Liver (tissue), 8 donors: ENCODE measurements at regions not wholly inside any gene's neighbourhood (a gene's known extent, or its start where the extent isn't known, plus 50 kb on each side); places are given as distances from the start of the nearest gene placed in this dataset.

ENCODE experiments used
- DNase-seq: peaks from one replicate; pipeline ENCODE4 v3.0.0-alpha.2; 2017; ENCODE audit warnings: low spot score
- H3K27ac ChIP-seq, 2 donors: one replicate each; pipeline ENCODE4 v1.7.0; 2013; ENCODE audit warnings: inconsistent platforms in 2 of 2, low read length in 2 of 2, control low read depth in 1 of 2, low read depth in 1 of 2, mild to moderate bottlenecking in 1 of 2
- H3K27me3 ChIP-seq, 4 donors: one replicate each; pipeline versions ENCODE4 v1.6.1 to v1.7.0; 2013; ENCODE audit warnings: low read length in 3 of 4, inconsistent platforms in 1 of 4, mild to moderate bottlenecking in 1 of 4, moderate library complexity in 1 of 4; ENCODE audit not compliant: control insufficient read depth in 4 of 4, insufficient read depth in 4 of 4
- H3K36me3 ChIP-seq, 4 donors: one replicate each; pipeline versions ENCODE4 v1.6.1 to v1.7.0; 2013; ENCODE audit warnings: low read length in 3 of 4, mild to moderate bottlenecking in 3 of 4, low read depth in 1 of 4, moderate library complexity in 1 of 4; ENCODE audit not compliant: control insufficient read depth in 4 of 4, insufficient read depth in 3 of 4
- H3K4me1 ChIP-seq, 4 donors: one replicate each; pipeline versions ENCODE4 v1.6.1 to v1.7.0; 2013; ENCODE audit warnings: low read length in 3 of 4, mild to moderate bottlenecking in 3 of 4, moderate library complexity in 1 of 4; ENCODE audit not compliant: control insufficient read depth in 4 of 4, insufficient read depth in 4 of 4
- H3K4me3 ChIP-seq, 3 donors: one replicate each; pipeline versions ENCODE4 v1.6.1 to v1.7.0; 2013; ENCODE audit warnings: low read length in 3 of 3, control low read depth in 1 of 3, low read depth in 1 of 3, mild to moderate bottlenecking in 1 of 3
- H3K9ac ChIP-seq, 2 donors: one replicate each; pipeline ENCODE4 v1.7.0; 2013; ENCODE audit warnings: low read length in 2 of 2, mild to moderate bottlenecking in 2 of 2, moderate library complexity in 2 of 2, control low read depth in 1 of 2, low read depth in 1 of 2
- H3K9me3 ChIP-seq, 4 donors: one replicate each; pipeline versions ENCODE4 v1.6.1 to v1.7.0; 2013; ENCODE audit warnings: low read length in 3 of 4; ENCODE audit not compliant: control insufficient read depth in 4 of 4
- ATF3 ChIP-seq: IDR thresholded peaks from 2 replicates; pipeline ENCODE4 v1.6.1; 2016; ENCODE audit warnings: antibody characterized with exemption
- CTCF ChIP-seq: fragments of 150-350 bp; IDR thresholded peaks from 2 replicates; pipeline ENCODE4 v1.5.1; 2017; ENCODE audit warnings: improper control_type of control experiment, low read depth, low read length; ENCODE audit not compliant: missing input control
- FOXA1 ChIP-seq: IDR thresholded peaks from 2 replicates; pipeline ENCODE4 v1.6.1; 2016; ENCODE audit warnings: antibody characterized with exemption
- FOXA2 ChIP-seq: IDR thresholded peaks from 2 replicates; pipeline ENCODE4 v1.6.1; 2016; ENCODE audit warnings: antibody characterized with exemption
- GABPA ChIP-seq, 2 donors: IDR thresholded peaks in 1 of 2; conservative IDR thresholded peaks in 1 of 2; 2 replicates each; pipeline ENCODE4 v1.6.1; 2016; ENCODE audit warnings: antibody characterized with exemption in 2 of 2, mild to moderate bottlenecking in 1 of 2, moderate library complexity in 1 of 2
- HNF4A ChIP-seq, 2 donors: conservative IDR thresholded peaks; 2 replicates each; pipeline ENCODE4 v1.6.1; 2016; ENCODE audit warnings: antibody characterized with exemption in 2 of 2, mild to moderate bottlenecking in 2 of 2
- JUND ChIP-seq, 2 donors: IDR thresholded peaks; 2 replicates each; pipeline ENCODE4 v1.6.1; 2016; ENCODE audit warnings: antibody characterized with exemption in 2 of 2
- MAX ChIP-seq: IDR thresholded peaks from 2 replicates; pipeline ENCODE4 v1.6.1; 2016; ENCODE audit warnings: antibody characterized with exemption
- NR2F2 ChIP-seq: IDR thresholded peaks from 2 replicates; pipeline ENCODE4 v1.6.1; 2016; ENCODE audit warnings: antibody characterized with exemption
- RAD21 ChIP-seq, 2 donors: IDR thresholded peaks; 2 replicates each; pipeline ENCODE4 v1.6.1; 2016; ENCODE audit warnings: antibody characterized with exemption in 2 of 2, mild to moderate bottlenecking in 2 of 2
- RXRA ChIP-seq, 2 donors: IDR thresholded peaks; 2 replicates each; pipeline ENCODE4 v1.6.1; 2017 to 2018; ENCODE audit warnings: antibody characterized with exemption in 2 of 2, mild to moderate bottlenecking in 1 of 2
- SP1 ChIP-seq: IDR thresholded peaks from 2 replicates; pipeline ENCODE4 v1.6.1; 2018; ENCODE audit warnings: antibody characterized with exemption, mild to moderate bottlenecking
- TAF1 ChIP-seq: conservative IDR thresholded peaks from 2 replicates; pipeline ENCODE4 v1.6.1; 2016; ENCODE audit warnings: antibody characterized with exemption, mild to moderate bottlenecking
- YY1 ChIP-seq: IDR thresholded peaks from 2 replicates; pipeline ENCODE4 v1.6.1; 2016; ENCODE audit warnings: antibody characterized with exemption, mild to moderate bottlenecking
- ZBTB33 ChIP-seq: IDR thresholded peaks from 2 replicates; pipeline ENCODE4 v1.6.1; 2016; ENCODE audit warnings: antibody characterized with exemption
- WGBS: extraction: QIAGEN DNeasy Blood & Tissue Kit; methylation state at CpG from one replicate; pipeline ENCODE4 v1.1.7; 2013; 5-methylcytosine and 5-hydroxymethylcytosine counted together
- donor health status: healthy.
- donor health status: healthy.
- donor health status: healthy.
- donor health status: healthy.
- donor health status: healthy.

GRCh38 chr20:61185841-61186601 lies 66.0 kb upstream of the CDH4 start:
- no peaks in the 10 kb centered on the region for H3K9me3 ChIP-seq
- 61% methylated on average over 12 of the region's 12 CpGs for WGBS
- DNase-seq, result no peak

GRCh38 chr20:61186771-61187472 lies 65.1 kb upstream of the CDH4 start:
- no peak overlapping the region for H3K9ac ChIP-seq
- no peak overlapping the region for H3K27ac ChIP-seq
- no peak for DNase-seq
- no peak overlapping the region for H3K4me3 ChIP-seq
- H3K4me1 ChIP-seq, result no peaks in the 10 kb centered on the region
- peaks cover 0 to 5% (median 0%) of the 10 kb centered on the region in 4 donors for H3K27me3 ChIP-seq
- WGBS, result 81% methylated on average over 11 of the region's 11 CpGs
- H3K9me3 ChIP-seq, result no peaks in the 10 kb centered on the region
- H3K36me3 ChIP-seq, result no peaks in the 10 kb centered on the region
- no peak for TF ChIP-seq FOXA2
- no peak for TF ChIP-seq YY1
- no peak for TF ChIP-seq JUND (IDR thresholded peaks at IDR 0.05)
- no peak for TF ChIP-seq SP1
- no peak for TF ChIP-seq ZBTB33
- no peak for TF ChIP-seq TAF1

More at GRCh38 chr20:61185841-61186601, 66.0 kb upstream of the CDH4 start:
- no peak overlapping the region for H3K9ac ChIP-seq
- no peaks in the 10 kb centered on the region for H3K36me3 ChIP-seq
- H3K4me1 ChIP-seq, result no peaks in the 10 kb centered on the region
- no peak overlapping the region for H3K4me3 ChIP-seq
- TF ChIP-seq JUND (IDR thresholded peaks at IDR 0.05), result peak in 1 of 2 donors; percentile 43
- TF ChIP-seq NR2F2, result peak; percentile 49
- peak; percentile 35 to 58 for TF ChIP-seq RXRA (IDR thresholded peaks at IDR 0.05)
- TF ChIP-seq GABPA (IDR thresholded peaks at IDR 0.05 in 1 of 2, conservative IDR thresholded peaks at IDR 0.05 in 1 of 2), result no peak
- no peak for TF ChIP-seq HNF4A (conservative IDR thresholded peaks at IDR 0.05)
- no peak for TF ChIP-seq ATF3
- TF ChIP-seq ZBTB33, result no peak
- TF ChIP-seq FOXA2, result no peak
- no peak for TF ChIP-seq YY1
- H3K27ac ChIP-seq, result no peak overlapping the region
- H3K27me3 ChIP-seq, result peaks cover 0 to 5% (median 0%) of the 10 kb centered on the region in 4 donors

GRCh38 chr20:61189534-61189933 lies 62.5 kb upstream of the CDH4 start:
- Histone ChIP-seq H3K36me3 (no peaks in the 10 kb centered on the region), H3K27ac (no peak overlapping the region), H3K4me1 (no peaks in the 10 kb centered on the region), H3K4me3 (no peak overlapping the region), H3K9me3 (no peaks in the 10 kb centered on the region), H3K27me3 (peaks cover 0 to 5% (median 0%) of the 10 kb centered on the region in 4 donors), H3K9ac (no peak overlapping the region)
- 75% methylated on average over 1 of the region's 1 CpG for WGBS
- no peak for DNase-seq
- no peak for TF ChIP-seq FOXA2
- TF ChIP-seq MAX, result no peak
- TF ChIP-seq HNF4A (conservative IDR thresholded peaks at IDR 0.05), result no peak
- no peak for TF ChIP-seq ZBTB33
- TF ChIP-seq YY1, result no peak
- no peak for TF ChIP-seq RAD21 (IDR thresholded peaks at IDR 0.05)
- no peak for TF ChIP-seq CTCF
- TF ChIP-seq RXRA (IDR thresholded peaks at IDR 0.05), result no peak
- TF ChIP-seq GABPA (IDR thresholded peaks at IDR 0.05 in 1 of 2, conservative IDR thresholded peaks at IDR 0.05 in 1 of 2), result no peak
- no peak for TF ChIP-seq FOXA1
